Head of caudate nucleus (tissue), 42 donors: ENCODE measurements at regions not wholly inside any gene's neighbourhood (a gene's known extent, or its start where the extent isn't known, plus 50 kb on each side); places are given as distances from the start of the nearest gene placed in this dataset.
A peak's percentile ranks its signal among the peaks of the same experiment; 100 is the strongest.

Experiments
- DNase-seq, 42 donors: peaks; one replicate each; pipeline versions ENCODE4 v3.0.0 to v3.0.0-alpha.2; 2020 to 2021; ENCODE audit warnings: mixed read lengths in 7 of 42
- intact Hi-C: fragments of 100-400 bp; cut with DNase I; formaldehyde crosslinking; loops from one replicate; pipeline ENCODE4 v1.15.0; 2022

- DNase-seq = no peak
- intact Hi-C loops = no loop called here
Measured at GRCh38 chr5:14057289-14057688, 85.9 kb upstream of the TRIO start.

DNA sequence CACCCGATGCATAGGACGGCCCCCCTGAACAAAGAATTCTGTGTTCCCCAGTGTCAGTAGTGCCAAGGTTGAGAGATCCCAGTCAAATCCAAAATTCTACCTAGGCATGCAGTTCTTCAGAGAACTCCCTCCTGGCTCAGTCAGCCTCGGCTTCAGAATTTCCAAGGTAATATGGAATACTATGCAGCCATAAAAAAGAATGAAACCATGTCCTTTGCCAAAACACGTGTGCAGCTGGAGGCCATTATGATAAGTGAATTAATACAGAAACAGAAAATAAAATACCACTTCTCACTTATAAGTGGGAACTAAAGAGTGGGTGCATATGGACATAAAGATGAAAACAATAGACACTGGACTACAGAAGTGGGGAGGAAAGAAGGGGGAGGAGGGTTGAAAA, 87.1 kb upstream of the TRIO start:
- no peak for DNase-seq
- intact Hi-C loops = no loop called here

GRCh38 chr5:14054965-14055963, 87.9 kb upstream of the TRIO start:
- intact Hi-C loops = no loop called here
- DNase-seq = no peak

- no peak for DNase-seq
- intact Hi-C loops = no loop called here
Measured at GRCh38 chr5:14054111-14054854, 88.9 kb upstream of the TRIO start.

DNA sequence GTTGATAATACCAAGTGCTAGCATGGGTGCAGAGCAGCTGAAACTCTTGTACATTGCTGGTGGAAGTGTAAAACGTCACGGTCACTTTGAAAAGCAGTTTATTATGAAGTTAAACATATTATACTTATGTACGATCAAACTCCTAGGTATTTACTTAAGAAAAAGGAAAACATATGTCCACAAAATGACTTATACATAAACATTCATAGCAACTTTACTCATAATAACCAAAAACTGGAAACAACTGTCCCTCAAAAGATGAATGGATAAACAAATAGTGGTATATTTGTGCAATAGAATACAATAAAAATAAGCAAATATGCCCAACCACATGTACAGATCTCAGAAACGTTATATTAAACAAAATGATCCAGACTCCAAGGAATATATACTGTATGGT, 92.3 kb upstream of the TRIO start:
- DNase-seq = no peak
- intact Hi-C loops = no loop called here

- intact Hi-C loops = no loop called here
- DNase-seq = no peak
Measured at GRCh38 chr5:14048434-14048833, 94.7 kb upstream of the TRIO start.

GRCh38 chr5:14041528-14042192, 97.2 kb upstream of the DNAH5 start:
- intact Hi-C loops = no loop called here
- DNase-seq = no peak

- DNase-seq = no peak
- intact Hi-C loops = no loop called here
Measured at GRCh38 chr5:14040542-14040941, 96.1 kb upstream of the DNAH5 start.

DNA sequence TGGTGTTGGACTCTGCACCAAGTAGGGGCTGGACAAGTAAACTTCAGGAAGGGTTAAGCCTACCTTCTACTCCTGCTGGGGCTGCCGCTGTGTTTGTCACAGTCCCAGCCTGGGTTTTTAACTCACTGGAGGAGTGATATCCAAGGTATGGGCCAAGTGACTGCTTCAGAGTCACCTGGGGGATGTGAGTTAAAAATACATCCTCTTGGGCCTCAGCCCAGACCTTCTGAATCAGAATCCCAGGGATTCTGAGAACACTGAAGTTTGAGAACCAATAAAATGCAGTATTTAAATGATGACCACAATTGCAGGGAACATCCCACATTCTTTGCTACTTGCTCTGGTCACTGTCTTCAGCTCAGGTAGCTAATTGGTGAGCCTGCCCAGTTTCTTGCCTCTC, 95.1 kb upstream of the DNAH5 start:
- intact Hi-C loops = no loop called here
- no peak for DNase-seq

- no peak for DNase-seq
- intact Hi-C loops = no loop called here
Measured at GRCh38 chr5:14039063-14039462, 94.6 kb upstream of the DNAH5 start.

DNA sequence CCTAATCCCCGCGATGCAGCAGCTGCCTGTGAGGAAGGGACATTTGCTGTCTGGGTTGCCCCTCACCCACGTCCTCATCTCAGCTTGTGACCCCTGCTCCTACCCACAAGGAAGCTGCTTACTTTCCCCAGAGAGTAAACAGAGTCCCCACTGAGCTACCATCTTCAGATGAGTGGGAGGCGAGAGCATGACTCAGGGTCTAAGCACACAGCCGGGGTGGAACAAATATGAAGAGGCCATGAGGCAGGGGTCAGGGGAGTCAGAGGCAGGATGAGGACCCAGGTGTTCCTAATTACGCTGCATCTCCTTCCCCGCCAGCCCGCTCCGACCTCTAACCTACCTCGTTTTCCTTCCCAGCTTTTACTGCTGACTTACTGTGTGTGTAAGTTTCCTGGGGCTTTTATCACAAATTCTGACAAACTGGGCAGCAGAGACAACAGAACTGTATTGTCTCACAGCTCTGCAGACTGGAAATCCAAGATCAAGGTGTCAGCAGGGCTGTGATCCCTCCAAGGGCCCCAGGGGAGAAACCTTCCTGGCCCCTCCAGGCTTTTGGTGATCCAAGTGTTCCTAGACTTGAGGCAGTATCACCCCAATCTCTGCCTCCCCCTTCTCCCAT, 94.0 kb upstream of the DNAH5 start:
- intact Hi-C loops = no loop called here
- no peak for DNase-seq

- intact Hi-C loops = no loop called here
- DNase-seq = no peak
Measured at GRCh38 chr5:14036947-14037346, 92.5 kb upstream of the DNAH5 start.

DNA sequence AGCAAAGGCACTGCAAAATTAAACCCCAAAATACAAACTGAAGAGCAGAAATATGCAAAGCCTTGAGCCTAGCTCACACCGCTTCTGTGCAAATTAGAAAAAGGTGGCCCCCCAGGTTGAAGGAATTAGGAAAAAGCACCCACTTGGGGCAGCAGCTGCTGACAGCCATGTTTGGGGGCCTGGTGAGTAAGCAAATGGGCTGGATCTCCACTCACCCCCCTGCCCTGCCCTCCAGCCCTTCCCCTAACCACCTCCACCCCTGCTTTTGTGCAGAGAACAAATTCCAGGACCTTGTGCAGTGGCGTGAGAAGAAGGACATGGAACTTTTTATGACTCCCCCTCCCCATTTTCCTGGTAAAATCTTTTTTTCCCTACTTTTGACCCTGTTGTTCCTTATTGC, 92.0 kb upstream of the DNAH5 start:
- intact Hi-C loops = no loop called here
- DNase-seq = no peak

DNA sequence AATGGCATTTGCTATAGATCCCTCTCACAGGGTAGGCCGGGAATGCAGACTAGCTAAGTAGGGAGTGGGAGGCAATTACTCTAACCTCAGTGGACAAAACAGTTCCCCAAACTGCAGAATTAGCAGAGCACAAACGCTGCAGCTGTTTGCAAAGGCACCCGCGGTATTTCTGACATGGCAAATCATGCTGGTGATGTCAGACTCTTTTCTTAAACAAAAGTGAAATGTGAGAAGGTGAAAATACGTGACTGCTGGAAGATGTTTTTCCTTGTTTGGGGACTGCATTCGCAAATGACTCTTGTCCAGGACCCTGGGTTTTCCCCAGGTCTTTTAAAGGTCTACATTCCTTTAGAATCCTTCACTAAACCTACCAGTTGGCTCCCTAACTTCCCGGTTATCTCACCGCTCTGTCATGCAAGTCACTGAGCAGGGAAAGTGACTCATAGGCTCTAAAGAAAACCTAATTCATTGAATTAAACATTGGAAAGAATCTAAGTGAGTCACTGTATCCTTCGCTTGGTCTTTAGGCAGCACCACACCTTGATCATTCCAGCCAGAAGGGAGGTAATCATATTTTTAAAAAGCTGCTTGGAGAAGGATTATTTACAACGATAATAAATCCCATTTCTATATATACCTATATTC, 91.5 kb upstream of the DNAH5 start:
- intact Hi-C loops = no loop called here

DNA sequence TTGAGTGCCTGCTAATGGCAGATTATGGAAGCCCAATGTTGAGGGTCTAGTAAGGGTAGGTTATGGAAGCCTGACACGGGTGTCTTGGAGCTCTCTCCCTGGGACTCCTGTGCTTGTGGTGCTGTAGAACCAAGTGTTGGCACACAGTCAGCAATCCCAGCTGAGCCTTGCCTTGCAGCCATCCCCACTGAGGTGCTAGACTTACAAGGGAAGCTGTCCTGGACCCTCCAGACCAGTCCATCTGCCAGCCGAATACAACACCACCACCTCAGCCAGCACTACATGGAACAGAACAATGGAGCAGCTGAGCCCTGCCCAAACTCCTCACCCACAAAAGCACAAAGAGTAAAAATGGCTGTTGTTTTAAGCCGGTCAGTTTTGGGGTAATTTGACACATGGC, 90.5 kb upstream of the DNAH5 start:
- intact Hi-C loops = no loop called here

More for the DNA sequence above, 91.5 kb upstream of the DNAH5 start:
- peak in 19 of 42 donors; percentile 2 to 65 (median 23) for DNase-seq

DNA sequence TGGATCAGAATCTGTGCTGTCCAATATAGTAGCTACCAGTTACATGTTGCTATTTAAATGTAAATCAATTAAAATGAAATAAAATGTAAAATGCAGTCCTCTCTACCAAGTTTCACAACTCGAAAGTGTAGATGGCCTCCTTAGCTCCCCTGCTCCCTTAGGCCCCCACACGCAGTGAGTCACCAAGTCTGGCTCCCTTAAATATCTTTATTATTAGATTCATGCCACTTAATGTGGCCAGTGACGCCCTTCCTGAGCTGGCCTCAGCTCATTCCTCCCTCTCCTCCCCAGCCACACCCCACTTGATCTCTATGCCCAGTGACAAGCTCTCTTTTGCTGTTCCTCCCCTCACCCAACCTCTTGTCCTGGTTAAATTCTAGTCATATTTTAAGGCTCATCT, 88.4 kb upstream of the DNAH5 start:
- intact Hi-C loops = no loop called here
- no peak for DNase-seq

More for the DNA sequence above, 90.5 kb upstream of the DNAH5 start:
- DNase-seq = no peak

DNA sequence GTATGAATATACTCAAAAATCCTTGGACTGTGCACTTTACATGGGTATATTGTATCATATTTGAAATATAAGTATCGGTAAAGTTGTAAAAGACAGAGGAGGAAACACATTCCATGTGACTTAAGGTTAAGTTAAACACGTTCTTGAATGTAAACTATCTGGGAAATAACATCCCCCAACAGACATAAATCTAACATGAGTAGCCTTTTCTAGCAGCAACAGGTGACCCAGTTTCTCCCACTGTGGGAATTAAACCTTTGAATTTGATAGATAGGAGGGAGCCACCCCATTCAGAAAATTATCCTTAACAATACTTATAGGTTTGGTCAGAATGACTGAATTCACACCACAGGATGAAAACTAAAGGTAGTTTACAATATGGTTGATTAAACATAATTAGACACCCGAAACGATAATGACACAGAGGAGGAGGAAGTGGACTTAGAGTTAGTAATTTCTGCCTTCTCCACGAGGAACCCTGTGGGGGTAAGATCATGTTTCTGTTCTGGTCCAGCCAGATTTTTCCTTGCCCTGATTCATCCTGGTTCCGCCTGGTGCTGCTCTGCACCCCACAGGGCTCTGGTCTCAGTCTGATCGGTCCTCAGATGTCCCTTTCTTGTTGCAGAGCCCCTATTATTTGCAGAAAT, 84.6 kb upstream of the DNAH5 start:
- intact Hi-C loops = no loop called here
- DNase-seq = no peak

DNA sequence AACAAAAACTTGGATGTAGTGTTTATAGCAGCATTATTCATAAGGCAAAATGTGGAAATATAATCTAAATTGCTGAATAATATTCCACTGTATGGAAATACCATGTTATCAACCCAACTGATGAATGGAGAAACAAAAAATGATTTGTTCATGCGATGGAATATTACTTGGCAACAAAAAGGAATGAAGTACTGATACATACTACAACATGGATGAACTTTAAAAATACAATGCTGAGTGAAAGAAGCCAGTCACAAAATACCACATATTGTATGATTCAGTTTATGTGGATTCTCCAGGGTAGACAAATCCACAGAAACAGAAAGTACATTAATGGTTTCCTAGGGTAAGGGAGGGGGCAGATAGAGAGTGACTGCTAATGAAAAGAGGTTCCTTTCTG, 83.7 kb upstream of the DNAH5 start:
- intact Hi-C loops = no loop called here
- DNase-seq = no peak
